ENCODE measurements at regions not wholly inside any gene's neighbourhood (a gene's known extent, or its start where the extent isn't known, plus 50 kb on each side); places are given as distances from the start of the nearest gene placed in this dataset.

- TF ChIP-seq TCF12 (IDR thresholded peaks at IDR 0.05; ENCODE audit: low read depth) (no peak), CEBPB (IDR thresholded peaks at IDR 0.05) (no peak), YY1 (IDR thresholded peaks at IDR 0.05; ENCODE audit: low read depth) (no peak), EGR1 (IDR thresholded peaks at IDR 0.05) (no peak), FOXM1 (IDR thresholded peaks at IDR 0.05; ENCODE audit: borderline replicate concordance, low read depth) (no peak), RAD21 (IDR thresholded peaks at IDR 0.05; ENCODE audit: low read depth) (no peak), MAX (IDR thresholded peaks at IDR 0.05) (no peak), TEAD4 (IDR thresholded peaks at IDR 0.05) (no peak), ZBTB7A (IDR thresholded peaks at IDR 0.05; ENCODE audit: low read depth) (no peak), TAF1 (IDR thresholded peaks at IDR 0.05; ENCODE audit: low read depth) (no peak), REST (IDR thresholded peaks at IDR 0.05; ENCODE audit: low read depth) (no peak), CREB1 (IDR thresholded peaks at IDR 0.05; ENCODE audit: low read depth) (no peak), EP300 (IDR thresholded peaks at IDR 0.05; ENCODE audit: borderline replicate concordance) (no peak), USF1 (IDR thresholded peaks at IDR 0.05) (no peak), NFIC (IDR thresholded peaks at IDR 0.05) (no peak)
These were observed 589.8 kb upstream of the CYLC2 start for GRCh38 chr9:102405218-102405867.

- TF ChIP-seq RAD21 (IDR thresholded peaks at IDR 0.05; ENCODE audit: low read depth) (no peak), YY1 (IDR thresholded peaks at IDR 0.05; ENCODE audit: low read depth) (no peak), FOXM1 (IDR thresholded peaks at IDR 0.05; ENCODE audit: borderline replicate concordance, low read depth) (no peak), NFIC (IDR thresholded peaks at IDR 0.05) (no peak), USF1 (IDR thresholded peaks at IDR 0.05) (no peak), CREB1 (IDR thresholded peaks at IDR 0.05; ENCODE audit: low read depth) (no peak), CEBPB (IDR thresholded peaks at IDR 0.05) (no peak), EGR1 (IDR thresholded peaks at IDR 0.05) (no peak), TAF1 (IDR thresholded peaks at IDR 0.05; ENCODE audit: low read depth) (no peak), TEAD4 (IDR thresholded peaks at IDR 0.05) (no peak), MAX (IDR thresholded peaks at IDR 0.05) (no peak), EP300 (IDR thresholded peaks at IDR 0.05; ENCODE audit: borderline replicate concordance) (no peak), ZBTB7A (IDR thresholded peaks at IDR 0.05; ENCODE audit: low read depth) (no peak)
These were observed 591.6 kb upstream of the CYLC2 start for GRCh38 chr9:102403514-102403913.

GRCh38 chr9:102398205-102398604 lies 596.9 kb upstream of the CYLC2 start:
- TF ChIP-seq EGR1 (IDR thresholded peaks at IDR 0.05) (no peak), TAF1 (IDR thresholded peaks at IDR 0.05; ENCODE audit: low read depth) (no peak), TEAD4 (IDR thresholded peaks at IDR 0.05) (no peak), RAD21 (IDR thresholded peaks at IDR 0.05; ENCODE audit: low read depth) (no peak), YY1 (IDR thresholded peaks at IDR 0.05; ENCODE audit: low read depth) (no peak), CEBPB (IDR thresholded peaks at IDR 0.05) (no peak), CREB1 (IDR thresholded peaks at IDR 0.05; ENCODE audit: low read depth) (no peak), TCF12 (IDR thresholded peaks at IDR 0.05; ENCODE audit: low read depth) (no peak), USF1 (IDR thresholded peaks at IDR 0.05) (no peak), EP300 (IDR thresholded peaks at IDR 0.05; ENCODE audit: borderline replicate concordance) (no peak), MAX (IDR thresholded peaks at IDR 0.05) (no peak), ZBTB7A (IDR thresholded peaks at IDR 0.05; ENCODE audit: low read depth) (no peak), NFIC (IDR thresholded peaks at IDR 0.05) (no peak), REST (IDR thresholded peaks at IDR 0.05; ENCODE audit: low read depth) (no peak)

GRCh38 chr9:102362470-102363132 lies 624.2 kb upstream of the GRIN3A start:
- TF ChIP-seq NFIC (IDR thresholded peaks at IDR 0.05) (no peak), CREB1 (IDR thresholded peaks at IDR 0.05; ENCODE audit: low read depth) (no peak), CEBPB (IDR thresholded peaks at IDR 0.05) (no peak), USF1 (IDR thresholded peaks at IDR 0.05) (no peak), TCF12 (IDR thresholded peaks at IDR 0.05; ENCODE audit: low read depth) (no peak), ZBTB7A (IDR thresholded peaks at IDR 0.05; ENCODE audit: low read depth) (no peak), RAD21 (IDR thresholded peaks at IDR 0.05; ENCODE audit: low read depth) (no peak)

Measured in Ishikawa (cell line).